K562 (cell line): ENCODE measurements at regions not wholly inside any gene's neighbourhood (a gene's known extent, or its start where the extent isn't known, plus 50 kb on each side); places are given as distances from the start of the nearest gene placed in this dataset.

ENCODE experiments used
- ATF7 ChIP-seq: fragments of 450-650 bp; IDR thresholded peaks from 2 replicates; pipeline ENCODE4 v1.7.1; 2014; ENCODE audit warnings: mild to moderate bottlenecking, moderate library complexity
- DPF2 ChIP-seq: fragments of 450-650 bp; IDR thresholded peaks from 2 replicates; pipeline ENCODE4 v1.6.1; 2016
- ERF ChIP-seq: fragments of 450-650 bp; formaldehyde crosslinking; IDR thresholded peaks from 2 replicates; pipeline ENCODE4 v1.4.0; 2020; ENCODE audit warnings: mild to moderate bottlenecking, mixed read lengths
- NFIX ChIP-seq: fragments of 250-450 bp; sonication (Bioruptor Pico); IDR thresholded peaks from 2 replicates; pipeline ENCODE4 v1.4.0; 2020; ENCODE audit warnings: low read depth, mild to moderate bottlenecking, moderate library complexity
- POLR3G ChIP-seq: IDR thresholded peaks from 2 replicates; pipeline ENCODE4 v1.6.1; 2011; ENCODE audit not compliant: insufficient read length, insufficient replicate concordance; ENCODE audit errors: extremely low read depth
- SMARCE1 ChIP-seq: fragments of 450-650 bp; IDR thresholded peaks from 2 replicates; pipeline ENCODE4 v1.7.1; 2016; ENCODE audit warnings: mild to moderate bottlenecking
- TAF9B ChIP-seq: fragments of 450-650 bp; IDR thresholded peaks from 2 replicates; pipeline ENCODE4 v1.6.1; 2018; ENCODE audit warnings: mild to moderate bottlenecking; ENCODE audit not compliant: partially characterized antibody
- ZKSCAN1 ChIP-seq: fragments of 150-350 bp; IDR thresholded peaks from 2 replicates; pipeline ENCODE4 v1.6.1; 2016; ENCODE audit warnings: low read depth, low read length
- ZNF134 ChIP-seq: fragments of 250-450 bp; sonication (Bioruptor Pico); conservative IDR thresholded peaks from 2 replicates; pipeline ENCODE4 v1.4.0; 2020
- ZNF282 ChIP-seq: sonication (generic); formaldehyde crosslinking; IDR thresholded peaks from 2 replicates; pipeline ENCODE4 v1.8.1; 2023; ENCODE audit warnings: missing genetic modification reagents
- TF ChIP-seq, protein P1 (sequence below): sonication (generic); formaldehyde crosslinking; IDR thresholded peaks from 2 replicates; pipeline ENCODE4 v1.8.0; 2023; ENCODE audit warnings: missing genetic modification reagents, mild to moderate bottlenecking, borderline replicate concordance
- TF ChIP-seq, protein P2 (sequence below): fragments of 450-650 bp; formaldehyde crosslinking; IDR thresholded peaks from 2 replicates; pipeline ENCODE4 v1.4.0; 2022; ENCODE audit warnings: mild to moderate bottlenecking, moderate library complexity
- TF ChIP-seq, protein P3 (sequence below): IDR thresholded peaks from 3 replicates; pipeline ENCODE4 v1.6.1; 2011; ENCODE audit warnings: borderline replicate concordance, mild to moderate bottlenecking; ENCODE audit not compliant: insufficient read length, insufficient read depth
- TF ChIP-seq, protein P4 (sequence below): fragments of 450-650 bp; IDR thresholded peaks from 2 replicates; pipeline ENCODE4 v1.6.1; 2016; ENCODE audit warnings: mild to moderate bottlenecking
- TF ChIP-seq, protein P5 (sequence below): fragments of 250-450 bp; sonication (Bioruptor Pico); IDR thresholded peaks from 2 replicates; pipeline ENCODE4 v1.5.0; 2021; ENCODE audit warnings: mild to moderate bottlenecking, borderline replicate concordance

DNA sequence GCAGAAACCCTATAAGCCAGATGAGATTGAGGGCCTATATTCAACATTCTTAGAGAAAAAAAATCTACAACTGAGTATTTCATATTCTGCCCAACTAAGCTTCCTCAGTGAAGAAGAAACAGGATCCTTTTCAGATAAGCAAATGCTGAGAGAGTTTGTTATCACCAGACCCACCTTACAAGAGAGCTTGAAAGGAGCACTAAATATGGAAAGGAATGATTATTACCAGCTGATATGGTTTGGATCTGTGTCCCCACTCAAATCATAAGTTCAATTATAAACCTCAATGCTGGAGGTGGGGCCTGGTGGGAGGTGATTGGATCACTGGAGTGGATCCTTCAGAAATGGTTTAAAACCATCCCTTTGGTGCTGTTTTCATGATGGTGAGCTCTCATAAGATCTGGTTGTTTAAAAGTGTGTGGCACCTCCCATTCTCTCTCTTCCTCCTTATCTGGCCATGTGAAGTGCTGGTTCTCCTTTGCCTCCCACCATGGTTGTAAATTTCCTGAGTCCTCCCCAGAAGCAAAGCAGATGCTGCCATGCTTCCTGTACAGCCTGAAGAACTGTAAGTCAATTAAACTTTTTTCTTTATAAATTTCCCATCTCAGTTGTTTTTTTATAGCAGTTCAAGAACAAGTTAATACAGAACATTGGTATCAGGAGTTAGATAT is 144.2 kb downstream of the MSN start (continued):
- TF ChIP-seq, protein P1, sequence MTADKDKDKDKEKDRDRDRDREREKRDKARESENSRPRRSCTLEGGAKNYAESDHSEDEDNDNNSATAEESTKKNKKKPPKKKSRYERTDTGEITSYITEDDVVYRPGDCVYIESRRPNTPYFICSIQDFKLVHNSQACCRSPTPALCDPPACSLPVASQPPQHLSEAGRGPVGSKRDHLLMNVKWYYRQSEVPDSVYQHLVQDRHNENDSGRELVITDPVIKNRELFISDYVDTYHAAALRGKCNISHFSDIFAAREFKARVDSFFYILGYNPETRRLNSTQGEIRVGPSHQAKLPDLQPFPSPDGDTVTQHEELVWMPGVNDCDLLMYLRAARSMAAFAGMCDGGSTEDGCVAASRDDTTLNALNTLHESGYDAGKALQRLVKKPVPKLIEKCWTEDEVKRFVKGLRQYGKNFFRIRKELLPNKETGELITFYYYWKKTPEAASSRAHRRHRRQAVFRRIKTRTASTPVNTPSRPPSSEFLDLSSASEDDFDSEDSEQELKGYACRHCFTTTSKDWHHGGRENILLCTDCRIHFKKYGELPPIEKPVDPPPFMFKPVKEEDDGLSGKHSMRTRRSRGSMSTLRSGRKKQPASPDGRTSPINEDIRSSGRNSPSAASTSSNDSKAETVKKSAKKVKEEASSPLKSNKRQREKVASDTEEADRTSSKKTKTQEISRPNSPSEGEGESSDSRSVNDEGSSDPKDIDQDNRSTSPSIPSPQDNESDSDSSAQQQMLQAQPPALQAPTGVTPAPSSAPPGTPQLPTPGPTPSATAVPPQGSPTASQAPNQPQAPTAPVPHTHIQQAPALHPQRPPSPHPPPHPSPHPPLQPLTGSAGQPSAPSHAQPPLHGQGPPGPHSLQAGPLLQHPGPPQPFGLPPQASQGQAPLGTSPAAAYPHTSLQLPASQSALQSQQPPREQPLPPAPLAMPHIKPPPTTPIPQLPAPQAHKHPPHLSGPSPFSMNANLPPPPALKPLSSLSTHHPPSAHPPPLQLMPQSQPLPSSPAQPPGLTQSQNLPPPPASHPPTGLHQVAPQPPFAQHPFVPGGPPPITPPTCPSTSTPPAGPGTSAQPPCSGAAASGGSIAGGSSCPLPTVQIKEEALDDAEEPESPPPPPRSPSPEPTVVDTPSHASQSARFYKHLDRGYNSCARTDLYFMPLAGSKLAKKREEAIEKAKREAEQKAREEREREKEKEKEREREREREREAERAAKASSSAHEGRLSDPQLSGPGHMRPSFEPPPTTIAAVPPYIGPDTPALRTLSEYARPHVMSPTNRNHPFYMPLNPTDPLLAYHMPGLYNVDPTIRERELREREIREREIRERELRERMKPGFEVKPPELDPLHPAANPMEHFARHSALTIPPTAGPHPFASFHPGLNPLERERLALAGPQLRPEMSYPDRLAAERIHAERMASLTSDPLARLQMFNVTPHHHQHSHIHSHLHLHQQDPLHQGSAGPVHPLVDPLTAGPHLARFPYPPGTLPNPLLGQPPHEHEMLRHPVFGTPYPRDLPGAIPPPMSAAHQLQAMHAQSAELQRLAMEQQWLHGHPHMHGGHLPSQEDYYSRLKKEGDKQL (CRISPR knock-in tag), result no peak
- TF ChIP-seq ZNF282 (CRISPR knock-in tag), result no peak
- no peak for TF ChIP-seq NFIX (CRISPR knock-in tag)
- no peak for TF ChIP-seq POLR3G
- TF ChIP-seq, protein P2, sequence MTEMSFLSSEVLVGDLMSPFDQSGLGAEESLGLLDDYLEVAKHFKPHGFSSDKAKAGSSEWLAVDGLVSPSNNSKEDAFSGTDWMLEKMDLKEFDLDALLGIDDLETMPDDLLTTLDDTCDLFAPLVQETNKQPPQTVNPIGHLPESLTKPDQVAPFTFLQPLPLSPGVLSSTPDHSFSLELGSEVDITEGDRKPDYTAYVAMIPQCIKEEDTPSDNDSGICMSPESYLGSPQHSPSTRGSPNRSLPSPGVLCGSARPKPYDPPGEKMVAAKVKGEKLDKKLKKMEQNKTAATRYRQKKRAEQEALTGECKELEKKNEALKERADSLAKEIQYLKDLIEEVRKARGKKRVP (CRISPR knock-in tag), result no peak
- TF ChIP-seq ZNF134 (CRISPR knock-in tag), result no peak
- TF ChIP-seq, protein P3, sequence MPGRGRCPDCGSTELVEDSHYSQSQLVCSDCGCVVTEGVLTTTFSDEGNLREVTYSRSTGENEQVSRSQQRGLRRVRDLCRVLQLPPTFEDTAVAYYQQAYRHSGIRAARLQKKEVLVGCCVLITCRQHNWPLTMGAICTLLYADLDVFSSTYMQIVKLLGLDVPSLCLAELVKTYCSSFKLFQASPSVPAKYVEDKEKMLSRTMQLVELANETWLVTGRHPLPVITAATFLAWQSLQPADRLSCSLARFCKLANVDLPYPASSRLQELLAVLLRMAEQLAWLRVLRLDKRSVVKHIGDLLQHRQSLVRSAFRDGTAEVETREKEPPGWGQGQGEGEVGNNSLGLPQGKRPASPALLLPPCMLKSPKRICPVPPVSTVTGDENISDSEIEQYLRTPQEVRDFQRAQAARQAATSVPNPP, result no peak
- TF ChIP-seq, protein P4, sequence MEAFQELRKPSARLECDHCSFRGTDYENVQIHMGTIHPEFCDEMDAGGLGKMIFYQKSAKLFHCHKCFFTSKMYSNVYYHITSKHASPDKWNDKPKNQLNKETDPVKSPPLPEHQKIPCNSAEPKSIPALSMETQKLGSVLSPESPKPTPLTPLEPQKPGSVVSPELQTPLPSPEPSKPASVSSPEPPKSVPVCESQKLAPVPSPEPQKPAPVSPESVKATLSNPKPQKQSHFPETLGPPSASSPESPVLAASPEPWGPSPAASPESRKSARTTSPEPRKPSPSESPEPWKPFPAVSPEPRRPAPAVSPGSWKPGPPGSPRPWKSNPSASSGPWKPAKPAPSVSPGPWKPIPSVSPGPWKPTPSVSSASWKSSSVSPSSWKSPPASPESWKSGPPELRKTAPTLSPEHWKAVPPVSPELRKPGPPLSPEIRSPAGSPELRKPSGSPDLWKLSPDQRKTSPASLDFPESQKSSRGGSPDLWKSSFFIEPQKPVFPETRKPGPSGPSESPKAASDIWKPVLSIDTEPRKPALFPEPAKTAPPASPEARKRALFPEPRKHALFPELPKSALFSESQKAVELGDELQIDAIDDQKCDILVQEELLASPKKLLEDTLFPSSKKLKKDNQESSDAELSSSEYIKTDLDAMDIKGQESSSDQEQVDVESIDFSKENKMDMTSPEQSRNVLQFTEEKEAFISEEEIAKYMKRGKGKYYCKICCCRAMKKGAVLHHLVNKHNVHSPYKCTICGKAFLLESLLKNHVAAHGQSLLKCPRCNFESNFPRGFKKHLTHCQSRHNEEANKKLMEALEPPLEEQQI, result no peak
- TF ChIP-seq ZKSCAN1, result no peak
- TF ChIP-seq ERF (CRISPR knock-in tag), result no peak
- TF ChIP-seq TAF9B, result no peak
- TF ChIP-seq, protein P5, sequence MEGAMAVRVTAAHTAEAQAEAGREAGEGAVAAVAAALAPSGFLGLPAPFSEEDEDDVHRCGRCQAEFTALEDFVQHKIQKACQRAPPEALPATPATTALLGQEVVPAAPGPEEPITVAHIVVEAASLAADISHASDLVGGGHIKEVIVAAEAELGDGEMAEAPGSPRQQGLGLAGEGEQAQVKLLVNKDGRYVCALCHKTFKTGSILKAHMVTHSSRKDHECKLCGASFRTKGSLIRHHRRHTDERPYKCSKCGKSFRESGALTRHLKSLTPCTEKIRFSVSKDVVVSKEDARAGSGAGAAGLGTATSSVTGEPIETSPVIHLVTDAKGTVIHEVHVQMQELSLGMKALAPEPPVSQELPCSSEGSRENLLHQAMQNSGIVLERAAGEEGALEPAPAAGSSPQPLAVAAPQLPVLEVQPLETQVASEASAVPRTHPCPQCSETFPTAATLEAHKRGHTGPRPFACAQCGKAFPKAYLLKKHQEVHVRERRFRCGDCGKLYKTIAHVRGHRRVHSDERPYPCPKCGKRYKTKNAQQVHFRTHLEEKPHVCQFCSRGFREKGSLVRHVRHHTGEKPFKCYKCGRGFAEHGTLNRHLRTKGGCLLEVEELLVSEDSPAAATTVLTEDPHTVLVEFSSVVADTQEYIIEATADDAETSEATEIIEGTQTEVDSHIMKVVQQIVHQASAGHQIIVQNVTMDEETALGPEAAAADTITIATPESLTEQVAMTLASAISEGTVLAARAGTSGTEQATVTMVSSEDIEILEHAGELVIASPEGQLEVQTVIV (CRISPR knock-in tag), result no peak
- no peak for TF ChIP-seq ATF7
- 0 out of 2 replicates have a peak, but pooled peaks have one; percentile 6 for TF ChIP-seq DPF2
- TF ChIP-seq SMARCE1, result no peak
